ENCODE measurements at regions not wholly inside any gene's neighbourhood (a gene's known extent, or its start where the extent isn't known, plus 50 kb on each side); places are given as distances from the start of the nearest gene placed in this dataset.
A peak's percentile ranks its signal among the peaks of the same experiment; 100 is the strongest.

- no peak overlapping the region for H3K4me3 ChIP-seq (ENCODE audit: low read depth, low read length)
- DNase-seq (ENCODE audit: low read depth): peak; percentile 22
- no peak for TF ChIP-seq CTCF (IDR thresholded peaks at IDR 0.05; ENCODE audit: insufficient read depth, low read length)
Measured at GRCh38 chr5:124868676-124869075, 122.2 kb upstream of the ZNF608 start.

DNA sequence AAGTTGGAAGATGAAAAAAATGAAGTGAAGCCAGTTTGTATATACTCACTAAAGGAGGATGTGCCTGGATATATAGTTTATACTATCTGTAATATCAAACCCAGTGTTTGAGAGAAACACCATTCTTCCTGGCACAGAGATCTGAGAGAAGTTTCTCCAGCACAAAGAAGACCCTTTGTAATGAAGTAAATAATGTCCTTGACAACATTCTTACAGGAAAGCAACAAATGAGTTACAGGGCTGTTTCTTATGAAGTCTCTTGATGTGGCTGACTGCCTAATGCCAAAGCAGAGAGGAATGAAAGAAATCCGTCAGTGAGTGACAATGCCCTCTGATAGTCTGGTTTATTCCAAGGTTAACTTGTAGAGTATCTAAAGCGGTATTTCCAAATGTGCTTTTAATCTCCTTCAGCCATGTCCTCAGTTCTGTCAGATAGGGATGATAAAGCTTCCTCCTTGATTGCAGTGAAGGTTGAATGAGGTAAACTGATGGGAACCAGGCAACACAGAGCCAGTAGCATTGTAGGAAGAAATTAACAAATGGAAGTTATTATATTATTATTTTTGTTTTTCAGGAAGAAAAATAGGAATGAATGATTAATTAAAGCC, 123.1 kb upstream of the ZNF608 start:
- no peak for TF ChIP-seq CTCF (IDR thresholded peaks at IDR 0.05; ENCODE audit: insufficient read depth, low read length)
- no peak overlapping the region for H3K4me3 ChIP-seq (ENCODE audit: low read depth, low read length)
- DNase-seq (ENCODE audit: low read depth): no peak

- no peak for DNase-seq (ENCODE audit: low read depth)
- H3K4me3 ChIP-seq (ENCODE audit: low read depth, low read length): no peak overlapping the region
- TF ChIP-seq CTCF (IDR thresholded peaks at IDR 0.05; ENCODE audit: insufficient read depth, low read length): no peak
Measured at GRCh38 chr5:124870070-124870469, 123.6 kb upstream of the ZNF608 start.

DNA sequence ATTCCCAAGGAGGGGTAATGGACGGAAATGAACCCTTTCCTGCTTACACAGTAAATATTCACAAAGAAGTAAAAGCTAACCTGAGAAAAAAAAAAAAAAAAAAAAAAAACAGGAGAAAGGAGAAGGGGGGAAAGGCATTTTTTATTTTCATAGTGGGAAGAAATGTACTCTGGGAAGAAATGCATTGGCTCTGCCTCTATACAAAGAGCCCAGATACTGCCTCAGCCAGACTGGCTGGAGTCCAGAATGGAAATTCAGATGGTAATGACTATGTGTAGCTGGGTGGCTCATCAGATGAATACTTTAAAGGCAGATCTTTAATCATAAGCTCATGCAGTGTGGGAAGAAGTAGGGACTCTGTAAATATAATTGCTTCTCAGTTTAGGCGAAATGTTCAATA, 124.9 kb upstream of the ZNF608 start:
- TF ChIP-seq CTCF (IDR thresholded peaks at IDR 0.05; ENCODE audit: insufficient read depth, low read length): no peak
- DNase-seq (ENCODE audit: low read depth): peak; percentile 68
- H3K4me3 ChIP-seq (ENCODE audit: low read depth, low read length): no peak overlapping the region

- no peak overlapping the region for H3K4me3 ChIP-seq (ENCODE audit: low read depth, low read length)
- TF ChIP-seq CTCF (IDR thresholded peaks at IDR 0.05; ENCODE audit: insufficient read depth, low read length): no peak
- DNase-seq (ENCODE audit: low read depth): no peak
Measured at GRCh38 chr5:124872086-124872485, 125.6 kb upstream of the ZNF608 start.

DNA sequence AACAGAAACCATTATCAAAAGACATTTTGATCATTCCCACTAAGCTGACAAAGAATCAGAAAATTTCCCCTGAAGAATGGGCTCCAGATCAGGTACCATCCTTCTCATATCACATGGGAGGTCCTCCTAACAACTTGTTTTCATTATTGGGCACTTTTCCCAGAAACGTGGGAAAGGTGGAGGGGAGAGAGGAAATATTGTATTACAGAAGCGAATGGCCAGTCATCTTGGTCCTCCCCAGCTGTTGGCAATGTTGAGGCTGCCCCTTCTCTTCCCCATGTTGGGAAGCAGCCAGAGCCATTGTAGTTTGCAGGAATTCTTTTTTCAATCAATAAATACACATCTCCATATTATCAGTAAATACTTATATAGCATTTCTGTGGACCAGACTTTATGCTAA, 126.2 kb upstream of the ZNF608 start:
- TF ChIP-seq CTCF (IDR thresholded peaks at IDR 0.05; ENCODE audit: insufficient read depth, low read length): no peak
- no peak for DNase-seq (ENCODE audit: low read depth)
- H3K4me3 ChIP-seq (ENCODE audit: low read depth, low read length): no peak overlapping the region

GRCh38 chr5:124873188-124873587, 126.7 kb upstream of the ZNF608 start:
- no peak for TF ChIP-seq CTCF (IDR thresholded peaks at IDR 0.05; ENCODE audit: insufficient read depth, low read length)
- no peak overlapping the region for H3K4me3 ChIP-seq (ENCODE audit: low read depth, low read length)
- DNase-seq (ENCODE audit: low read depth): no peak
